ENCODE measurements at regions not wholly inside any gene's neighbourhood (a gene's known extent, or its start where the extent isn't known, plus 50 kb on each side); places are given as distances from the start of the nearest gene placed in this dataset.

DNA sequence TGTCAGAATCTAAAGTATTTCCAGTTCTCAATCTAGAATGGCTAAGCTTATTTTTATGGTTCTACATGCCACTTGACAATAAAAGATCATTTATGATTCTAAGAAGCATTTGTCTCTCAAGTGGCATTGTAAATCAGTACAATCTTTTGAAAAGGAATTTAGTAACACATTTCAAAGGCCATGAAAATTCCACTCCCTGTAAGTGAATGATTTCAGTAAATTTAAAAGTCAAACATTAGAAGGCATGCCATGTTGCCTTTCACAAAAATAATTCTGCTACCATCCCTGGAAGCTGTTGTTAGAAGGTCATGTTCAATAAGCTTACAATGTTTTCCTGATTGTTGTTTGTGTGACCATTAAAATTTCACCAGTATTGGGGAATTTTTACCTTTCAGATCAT, 142.9 kb downstream of the RPIA start:
- DNase-seq: no peak

DNA sequence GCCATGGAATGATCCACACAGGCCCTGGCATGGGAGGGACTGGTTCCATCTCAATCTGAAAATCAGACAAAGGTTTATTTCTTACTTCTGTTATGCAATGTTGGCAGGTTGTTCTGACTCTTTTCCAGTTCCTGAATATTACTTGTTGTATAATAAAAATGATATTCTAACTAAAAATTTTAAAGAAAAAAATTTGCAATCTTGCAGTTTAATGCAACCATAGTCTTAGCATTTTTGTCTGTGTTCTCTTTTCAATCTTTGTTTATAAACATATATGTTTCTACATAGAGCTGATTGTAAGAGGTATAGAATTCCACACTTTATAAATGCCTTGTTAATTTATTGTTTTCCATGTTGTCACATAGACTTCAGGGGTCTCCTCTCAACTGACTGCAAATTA, 143.4 kb downstream of the RPIA start:
- no peak for DNase-seq

DNA sequence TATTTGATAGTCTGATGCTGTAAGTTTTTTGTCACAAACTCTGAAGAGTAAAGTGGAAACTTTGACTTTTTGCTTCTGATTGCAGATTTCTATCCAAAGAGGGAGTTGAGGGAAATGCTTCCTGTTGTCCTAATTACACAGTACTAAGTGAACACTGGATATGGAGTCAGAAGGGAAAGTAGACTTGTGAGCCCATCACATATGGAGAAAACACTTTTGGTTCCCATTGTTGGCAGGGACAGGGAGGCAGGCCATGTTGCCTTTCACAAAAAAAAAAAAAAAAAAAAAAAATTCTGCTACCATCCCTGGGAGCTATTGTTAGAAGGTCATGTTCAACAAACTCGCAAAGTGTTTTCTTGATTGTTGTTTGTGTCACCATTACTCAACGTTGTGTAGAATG, 144.3 kb downstream of the RPIA start:
- no peak for DNase-seq

DNA sequence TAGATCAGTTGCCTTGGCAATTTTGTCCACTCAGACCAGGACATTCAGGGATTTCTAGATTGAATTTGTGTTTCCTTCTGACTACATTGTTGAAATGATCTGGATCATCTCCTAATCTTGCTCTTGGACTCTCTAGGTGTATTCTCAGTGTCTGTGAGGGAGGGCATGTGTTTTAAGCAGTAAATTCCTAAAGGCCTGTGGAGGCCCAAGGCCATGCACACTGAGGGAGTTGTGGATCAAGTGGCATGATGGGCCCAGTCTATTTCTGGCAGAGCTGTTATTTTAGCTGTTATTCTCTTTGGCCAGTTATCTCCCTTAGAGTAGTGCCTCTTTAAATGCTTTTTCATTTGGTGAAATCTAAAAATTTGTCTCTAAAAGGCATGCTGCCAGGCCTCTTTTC, 144.9 kb downstream of the RPIA start:
- no peak for DNase-seq

DNA sequence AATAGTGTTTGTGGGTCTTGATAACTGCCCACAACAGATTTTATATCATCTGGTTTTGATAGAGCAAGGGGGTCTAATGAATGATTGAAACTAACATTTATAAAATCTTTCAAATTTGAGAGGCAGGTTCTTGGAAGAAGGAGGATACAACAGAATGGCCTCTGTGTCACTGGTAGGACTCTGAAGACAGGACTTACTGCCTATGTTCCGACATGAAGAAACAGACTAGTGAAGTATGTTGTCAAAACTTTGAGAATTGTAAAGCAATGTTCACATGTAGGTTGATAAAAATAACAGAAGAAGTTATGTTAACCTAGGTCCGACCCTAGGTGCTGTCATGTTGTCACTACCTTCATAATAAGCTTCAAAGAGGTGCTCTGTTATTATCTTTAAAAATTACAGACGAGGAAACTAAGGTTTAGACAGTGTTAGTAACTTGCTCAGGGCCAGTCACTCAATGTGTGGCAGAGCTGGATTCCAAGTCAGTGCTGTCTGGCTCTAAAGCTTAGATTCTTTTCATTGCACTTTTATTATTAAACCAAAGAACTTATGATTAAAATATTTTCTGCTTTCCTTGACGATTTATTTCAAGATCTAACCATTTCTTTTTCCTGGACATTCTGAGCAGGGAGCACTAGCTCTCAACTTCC, 146.2 kb downstream of the RPIA start:
- DNase-seq: no peak

DNA sequence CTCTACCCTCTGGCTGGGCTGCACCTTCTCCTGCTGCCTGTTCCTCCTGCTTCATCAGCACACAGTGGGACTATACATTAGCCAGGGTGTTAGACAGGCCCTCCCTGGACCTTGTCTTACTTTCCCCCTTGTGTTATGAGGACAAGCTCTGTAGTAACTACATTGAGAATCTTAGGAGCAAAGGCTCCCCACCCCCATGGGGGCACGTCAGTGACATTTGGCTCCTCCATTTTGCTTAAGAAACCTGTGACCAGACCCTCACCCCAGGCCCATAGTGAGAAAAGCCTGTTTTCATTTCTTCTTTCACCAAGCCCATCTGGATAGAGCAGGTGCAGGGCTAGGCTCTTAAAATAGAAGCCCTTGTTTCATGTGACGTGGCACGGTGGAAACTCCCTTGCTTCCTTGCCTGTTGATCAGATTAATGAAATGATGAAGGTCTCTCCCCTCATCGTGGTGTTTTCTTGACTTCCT, 146.7 kb downstream of the RPIA start:
- no peak for DNase-seq

DNA sequence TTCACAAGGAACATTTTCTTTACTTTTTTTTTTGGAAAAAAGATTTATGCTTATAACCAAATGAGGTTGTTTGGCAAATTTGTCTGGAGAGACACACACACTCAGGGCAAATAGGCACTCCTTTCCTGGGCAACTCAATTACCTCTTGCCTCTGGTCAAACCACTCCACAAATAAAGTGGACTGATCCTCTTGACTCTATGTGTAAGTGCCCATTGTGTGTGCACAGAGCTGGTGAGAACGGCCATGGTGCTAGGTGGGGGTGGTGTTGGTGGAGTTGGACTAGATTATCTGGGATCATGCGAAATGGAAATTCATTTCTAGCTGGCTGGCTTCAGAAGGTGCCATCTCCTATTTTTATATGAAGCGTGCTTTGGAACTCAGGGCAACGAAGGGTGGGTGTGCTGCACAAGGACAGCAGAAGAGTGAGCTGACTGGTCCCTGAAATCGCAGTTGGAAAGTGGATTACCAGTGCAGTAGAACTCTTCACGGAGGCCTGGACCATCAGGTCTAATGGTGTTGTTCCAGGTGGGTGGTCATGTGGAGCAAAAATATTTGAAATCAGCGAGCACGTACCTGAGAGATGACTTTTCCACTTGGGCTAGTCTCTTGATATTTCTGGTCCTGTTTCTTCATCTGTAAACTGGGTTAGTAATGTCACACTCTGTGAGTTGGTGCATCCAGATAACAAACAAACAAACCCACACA, 149.9 kb downstream of the RPIA start:
- DNase-seq: no peak

DNA sequence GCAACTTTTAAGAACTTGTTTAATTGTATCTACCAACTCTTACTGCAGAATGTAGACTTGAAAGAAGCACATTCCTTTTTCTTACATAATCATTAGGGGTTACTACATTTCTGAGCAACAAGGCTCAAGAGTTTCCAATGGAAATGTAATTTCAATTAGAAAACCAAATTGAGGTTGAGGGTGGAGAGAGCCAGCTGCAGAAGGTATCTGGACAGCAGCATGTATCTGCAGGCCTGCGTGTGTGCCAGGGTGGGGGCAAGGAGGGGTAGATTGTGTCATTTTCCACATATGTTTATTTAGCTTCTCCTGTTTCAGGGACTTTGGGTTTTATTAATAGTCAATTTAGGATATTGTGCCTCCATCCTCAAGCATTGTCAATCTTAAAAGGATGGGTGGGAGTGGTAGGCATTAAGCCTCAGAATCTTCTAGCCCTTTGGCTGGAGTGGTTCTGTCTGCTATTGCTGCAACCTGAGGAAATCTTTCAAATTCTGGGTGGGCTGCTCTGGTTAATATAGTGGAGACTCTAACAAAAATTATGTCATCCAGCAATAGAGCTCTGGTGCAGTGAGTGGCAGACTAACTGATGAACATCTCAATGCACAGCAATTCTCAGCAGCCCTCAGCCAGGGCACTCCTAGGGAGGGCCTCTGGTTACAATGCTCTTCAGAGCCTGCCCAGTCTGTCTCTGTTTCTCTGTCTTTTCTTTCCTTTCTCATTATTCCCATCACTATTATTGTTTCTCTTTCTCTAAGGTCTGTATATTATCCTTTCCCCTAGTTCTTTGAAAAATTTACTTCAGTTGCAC, 151.4 kb downstream of the RPIA start:
- no peak for DNase-seq

DNA sequence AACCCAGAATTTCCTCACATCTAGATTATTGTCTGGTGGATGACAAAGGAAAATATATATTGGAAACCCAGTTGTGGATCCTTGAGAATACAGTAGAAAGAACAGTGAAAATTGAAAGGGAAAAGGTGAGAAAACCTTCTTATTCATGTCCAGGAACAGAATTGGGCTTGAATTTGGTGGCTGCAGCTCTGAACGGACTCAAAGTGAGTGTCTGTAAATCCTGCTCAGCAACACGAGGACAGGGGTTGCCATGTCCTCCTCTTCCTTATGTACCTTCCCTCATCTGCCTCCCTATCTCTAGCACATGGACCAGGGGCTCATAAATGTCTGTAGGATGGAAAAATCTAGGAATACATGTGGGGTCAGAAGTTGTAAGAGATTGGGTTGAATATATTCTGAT, 152.2 kb downstream of the RPIA start:
- DNase-seq: no peak

DNA sequence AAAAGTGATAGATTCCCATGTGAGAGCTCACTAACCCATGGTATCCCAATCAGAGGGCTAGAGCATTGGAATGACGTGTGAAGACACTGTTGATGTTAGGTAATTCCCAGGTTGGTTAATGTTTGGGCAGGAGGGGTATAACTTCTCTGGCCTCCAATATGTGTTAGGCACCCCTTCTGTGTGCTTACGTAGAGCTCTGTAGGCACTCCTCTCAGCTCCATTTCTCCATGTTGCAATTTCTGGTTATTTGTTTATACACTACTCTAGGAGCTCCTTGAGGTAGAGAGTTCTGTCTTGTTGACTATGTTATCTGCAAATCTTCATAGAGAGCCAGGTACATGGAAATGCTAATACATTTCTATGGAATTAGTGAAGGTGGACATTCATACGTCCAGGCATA, 153.5 kb downstream of the RPIA start:
- no peak for DNase-seq

DNA sequence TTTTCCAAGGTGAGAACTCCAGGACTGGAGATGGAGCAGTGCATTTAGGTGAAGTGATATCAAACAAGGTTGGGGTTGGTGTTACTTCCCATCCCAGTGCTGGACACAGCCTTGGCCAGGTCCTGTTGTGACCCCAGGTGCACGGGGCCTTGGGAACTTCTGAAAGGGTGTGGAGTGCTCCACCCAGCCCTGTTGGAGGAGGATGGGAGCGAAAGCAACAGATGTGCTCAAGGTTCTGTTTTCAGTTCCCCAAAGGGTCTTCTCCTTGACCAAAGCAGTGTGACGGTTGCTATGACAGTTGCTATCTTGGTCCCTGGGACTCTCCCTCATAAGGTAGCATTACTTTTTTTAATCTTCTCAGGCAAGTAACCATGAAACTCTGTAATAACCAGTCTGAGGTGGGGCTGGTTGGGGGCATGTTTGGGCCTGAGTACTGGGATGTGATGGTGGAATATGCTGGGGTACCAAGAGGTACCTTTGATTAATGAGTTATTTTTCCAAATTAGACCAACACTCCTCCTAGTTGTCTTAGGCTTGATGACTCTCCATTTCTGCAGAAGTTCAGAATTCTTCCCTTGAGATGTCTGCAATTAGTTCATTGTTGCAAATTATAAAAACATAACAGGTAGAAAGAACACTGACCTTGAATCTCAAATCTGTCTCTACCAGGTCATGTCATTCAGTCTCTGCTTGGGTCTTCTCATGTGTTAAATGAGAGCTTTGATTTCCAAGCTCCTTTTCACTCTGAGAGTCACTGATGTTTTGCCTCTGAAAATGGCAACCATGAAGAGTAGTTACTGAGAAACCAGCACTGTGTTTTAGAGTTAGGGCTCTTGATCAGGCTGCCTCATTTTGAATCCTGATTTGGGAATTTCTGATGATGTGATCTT, 154.5 kb downstream of the RPIA start:
- no peak for DNase-seq

DNA sequence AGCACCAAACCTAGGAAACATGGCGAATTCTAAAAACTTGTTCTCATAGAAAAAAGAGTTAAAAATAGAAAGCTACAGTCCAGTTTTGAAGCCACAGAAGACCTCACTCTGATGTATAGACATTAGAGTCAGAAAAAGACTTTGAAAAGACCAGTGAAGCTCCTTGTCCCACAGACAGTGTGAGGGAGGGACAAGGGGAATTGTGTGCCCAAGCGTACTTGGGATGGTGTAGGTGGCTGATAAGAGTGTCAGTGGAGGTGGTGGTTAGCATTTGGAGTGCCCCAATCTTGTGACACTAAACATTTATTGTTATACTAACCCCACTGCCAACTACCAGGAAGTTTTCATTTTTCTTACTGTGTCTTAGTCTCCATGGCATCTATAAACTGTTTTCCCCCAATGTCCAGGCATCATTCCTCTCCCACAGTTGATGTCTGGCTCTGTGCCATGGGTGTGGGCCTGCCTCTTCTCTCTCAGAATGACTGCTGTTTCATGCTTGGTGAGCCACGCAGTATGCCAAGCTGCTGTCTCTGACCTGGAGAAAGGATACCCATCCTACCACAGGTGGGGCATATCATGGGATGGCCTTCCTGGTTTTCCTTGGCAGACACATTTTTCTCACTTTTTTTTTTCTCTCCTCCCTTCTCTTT, 161.4 kb downstream of the RPIA start:
- DNase-seq: no peak

DNA sequence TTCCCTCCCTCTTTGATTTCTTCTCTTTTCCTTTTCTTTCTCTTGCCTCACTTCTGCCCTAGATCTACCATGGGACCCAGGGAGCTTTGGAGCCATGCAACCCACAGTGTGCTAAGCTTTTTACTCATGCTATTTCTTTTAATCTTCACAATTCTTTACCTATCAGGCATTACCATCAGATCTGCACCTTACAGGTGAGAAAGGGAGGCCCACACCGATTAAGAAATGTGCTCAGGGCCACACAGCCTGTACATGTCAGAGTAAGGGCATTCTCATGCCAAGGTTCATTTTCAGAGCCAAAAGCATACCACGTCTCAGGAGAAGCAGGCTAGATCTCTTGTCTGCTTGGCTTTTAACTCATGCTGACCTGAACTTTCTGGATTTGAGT, 161.9 kb downstream of the RPIA start:
- no peak for DNase-seq

DNA sequence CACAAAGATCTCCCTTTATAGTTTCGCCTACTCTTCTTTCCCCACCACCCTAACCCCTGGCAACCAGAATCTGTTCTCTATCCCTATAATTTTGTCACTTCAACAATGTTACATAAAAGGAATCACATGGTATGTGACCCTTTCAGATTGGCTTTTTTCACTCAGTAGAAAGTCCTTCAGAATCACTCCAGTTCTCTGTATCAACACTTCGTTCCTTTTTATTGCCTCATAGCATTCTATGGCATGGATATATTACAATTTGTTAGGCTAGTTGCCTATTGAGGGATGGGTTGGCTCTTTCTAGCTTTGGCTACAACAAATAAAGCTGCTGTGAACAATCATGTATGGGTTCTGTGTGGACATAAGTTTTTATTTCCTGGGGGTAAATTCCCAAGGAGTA, 163.1 kb downstream of the RPIA start:
- DNase-seq: no peak

DNA sequence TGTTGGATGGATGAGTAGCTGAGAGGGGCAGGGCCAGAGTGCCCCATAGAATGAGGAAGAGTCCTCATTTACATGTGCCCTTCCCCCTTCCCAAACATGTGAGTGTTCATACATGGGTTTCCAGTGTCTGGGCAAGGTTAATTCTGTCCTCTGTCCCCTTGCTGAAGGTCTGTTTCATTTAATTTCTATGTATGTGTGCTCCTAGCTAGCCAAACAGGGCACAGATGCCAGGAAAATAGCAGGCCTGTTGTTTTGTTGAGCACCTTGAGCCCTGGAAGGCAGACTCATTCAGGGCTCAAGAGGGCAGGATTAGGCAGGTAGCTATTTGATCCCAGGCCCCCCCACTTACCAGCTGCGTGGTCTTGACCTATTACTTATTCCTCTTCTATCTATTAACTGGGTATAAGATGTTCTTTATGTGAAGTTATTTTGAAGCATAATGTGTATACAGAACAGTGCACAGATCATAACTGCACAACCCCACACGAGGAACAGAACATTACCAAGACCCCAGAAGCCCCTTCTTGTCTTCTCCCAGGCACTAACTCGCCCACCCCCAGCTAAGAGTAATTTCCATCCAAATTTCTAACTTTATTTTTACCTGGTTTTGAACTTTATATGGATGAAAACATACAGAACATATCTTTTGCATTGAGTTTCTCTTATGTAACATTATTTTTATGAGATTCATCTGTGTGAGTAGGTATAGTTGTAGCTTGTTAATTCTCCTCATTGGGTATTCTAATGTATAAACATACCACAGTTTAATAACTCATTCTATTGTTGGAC, 164.3 kb downstream of the RPIA start:
- no peak for DNase-seq

DNA sequence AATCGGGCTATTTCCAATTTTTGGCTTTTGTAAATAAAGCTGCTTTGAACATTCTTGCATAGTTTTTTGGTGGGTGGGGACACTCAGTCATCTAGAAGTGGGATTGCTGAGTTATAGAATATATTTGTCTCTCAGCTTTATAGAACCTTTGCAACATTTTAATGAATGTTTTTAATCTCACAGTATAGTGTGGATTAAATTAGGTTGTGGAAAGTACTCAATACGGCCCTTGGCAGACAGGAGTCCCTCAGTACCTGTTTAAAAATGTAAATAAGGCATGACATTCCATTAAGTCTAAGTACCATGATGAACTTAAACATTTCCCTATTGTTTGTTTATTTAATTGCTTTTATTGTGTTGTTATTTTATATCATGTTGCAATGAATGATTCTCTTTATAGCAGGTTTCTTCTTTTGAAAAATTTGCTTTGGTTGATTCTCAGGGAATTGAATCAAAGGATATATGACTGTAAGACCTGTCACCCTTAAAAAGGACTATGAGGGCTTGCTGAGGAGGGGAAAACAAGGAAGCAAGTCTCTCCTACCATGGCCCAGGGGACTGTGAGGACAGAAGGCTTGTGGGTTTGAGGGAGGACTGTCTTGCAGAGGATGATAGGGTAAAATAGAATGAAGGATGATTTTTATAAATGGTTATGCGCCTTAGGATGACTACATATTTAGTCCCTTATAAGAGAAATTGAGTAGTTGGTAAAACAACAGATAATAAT, 165.1 kb downstream of the RPIA start:
- DNase-seq: no peak

DNA sequence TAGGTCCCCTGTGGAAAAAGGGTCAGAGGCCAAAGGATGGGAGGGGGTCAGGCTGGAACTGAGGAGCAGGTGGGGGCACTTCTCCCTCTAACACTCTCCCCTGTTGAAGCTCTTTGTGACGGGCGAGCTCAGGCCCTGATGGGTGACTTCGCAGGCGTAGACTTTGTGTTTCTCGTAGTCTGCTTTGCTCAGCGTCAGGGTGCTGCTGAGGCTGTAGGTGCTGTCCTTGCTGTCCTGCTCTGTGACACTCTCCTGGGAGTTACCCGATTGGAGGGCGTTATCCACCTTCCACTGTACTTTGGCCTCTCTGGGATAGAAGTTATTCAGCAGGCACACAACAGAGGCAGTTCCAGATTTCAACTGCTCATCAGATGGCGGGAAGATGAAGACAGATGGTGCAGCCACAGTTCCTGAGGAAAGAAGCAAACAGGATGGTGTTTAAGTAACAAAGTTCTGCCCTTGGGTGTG, 165.8 kb downstream of the RPIA start:
- no peak for DNase-seq

DNA sequence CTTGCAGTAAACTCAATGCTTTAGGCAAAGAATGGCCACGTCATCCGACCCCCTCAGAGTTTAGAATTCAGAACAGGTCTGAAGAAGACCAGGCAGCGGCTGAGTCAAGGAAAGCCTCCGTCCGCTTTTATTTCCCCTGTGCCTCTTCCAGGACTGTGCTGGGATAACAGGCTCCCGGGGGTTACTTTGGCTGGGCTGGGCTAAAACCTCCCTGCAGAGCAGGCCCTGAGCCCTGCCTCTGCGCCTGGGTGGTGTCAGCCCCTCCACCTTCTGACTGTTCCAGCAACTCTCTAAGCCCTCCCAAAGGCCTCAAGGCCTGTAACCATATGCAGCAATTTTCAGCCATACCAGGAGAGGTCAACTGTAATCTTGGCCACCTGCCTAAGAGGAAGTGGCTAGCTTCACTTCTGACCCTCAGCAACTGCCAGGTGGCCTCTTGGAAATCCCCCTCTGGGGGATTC, 166.5 kb downstream of the RPIA start:
- no peak for DNase-seq

DNA sequence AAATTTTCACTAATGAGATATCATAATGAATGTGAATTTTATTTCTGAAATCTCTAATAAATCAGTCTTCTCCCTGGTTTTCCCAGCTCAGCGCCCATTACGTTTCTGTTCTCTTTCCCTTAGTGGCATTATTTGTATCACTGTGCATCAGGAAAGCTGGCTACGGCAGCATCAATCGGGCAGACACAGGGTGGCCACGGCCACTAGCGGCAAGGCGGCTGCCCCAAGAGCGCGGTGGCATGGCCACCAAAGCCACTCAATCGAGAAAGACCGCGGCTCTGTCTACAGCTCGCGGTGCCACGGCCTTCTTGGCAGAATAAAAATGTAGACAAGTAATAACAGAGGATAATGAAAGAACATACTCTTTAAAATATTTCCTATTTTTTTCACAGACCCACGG, 168.0 kb downstream of the RPIA start:
- no peak for DNase-seq

DNA sequence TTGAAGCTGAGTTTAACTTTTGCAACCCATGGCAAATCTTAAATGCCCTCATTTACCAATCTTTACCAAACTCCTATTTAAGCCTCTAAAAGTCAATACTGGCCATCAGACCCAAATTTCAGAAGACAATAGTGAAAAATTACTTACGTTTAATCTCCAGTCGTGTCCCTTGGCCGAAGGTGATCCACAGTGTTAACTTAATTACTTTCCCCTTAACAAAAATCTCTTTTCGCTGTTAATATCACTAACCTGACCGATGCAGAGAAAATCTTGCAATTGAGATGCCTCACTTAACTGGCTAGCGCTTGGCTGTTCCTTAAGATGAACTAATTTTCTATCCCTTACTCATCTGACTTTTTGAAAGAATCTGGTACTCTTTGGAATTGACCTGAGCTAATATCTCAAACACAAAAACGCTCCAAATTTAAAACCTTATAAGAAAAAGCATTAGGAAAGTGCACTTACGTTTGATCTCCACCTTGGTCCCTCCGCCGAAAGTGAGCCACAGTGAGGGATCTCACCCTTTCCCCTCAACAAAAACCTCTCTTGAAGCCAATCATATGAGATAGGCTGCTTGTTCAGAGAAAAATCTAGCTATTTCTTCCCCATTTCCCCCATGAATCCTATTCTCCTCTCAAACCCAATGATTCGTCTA, 169.1 kb downstream of the RPIA start:
- DNase-seq: no peak
